BE2C (cell line): ENCODE measurements at regions not wholly inside any gene's neighbourhood (a gene's known extent, or its start where the extent isn't known, plus 50 kb on each side); places are given as distances from the start of the nearest gene placed in this dataset.

Experiments used
- DNase-seq: peaks from one replicate; pipeline ENCODE4 v3.0.0-alpha.2; 2020
- H3K27me3 ChIP-seq: fragments of 250-450 bp; sonication (Bioruptor Pico); 2 replicates; pipeline ENCODE4 v1.5.1; 2020; ENCODE audit warnings: mild to moderate bottlenecking
- H3K36me3 ChIP-seq: fragments of 250-450 bp; sonication (Bioruptor Pico); 2 replicates; pipeline ENCODE4 v1.5.1; 2020; ENCODE audit warnings: mild to moderate bottlenecking
- H3K4me1 ChIP-seq: fragments of 250-450 bp; sonication (Bioruptor Pico); 2 replicates; pipeline ENCODE4 v1.5.1; 2020
- H3K4me3 ChIP-seq: 2 replicates; pipeline ENCODE4 v1.5.1; 2011; ENCODE audit warnings: low read depth, low read length
- H3K9me3 ChIP-seq: fragments of 250-450 bp; sonication (Bioruptor Pico); 2 replicates; pipeline ENCODE4 v1.5.1; 2020
- TF ChIP-seq, protein P1 (sequence below): IDR thresholded peaks from 2 replicates; pipeline ENCODE4 v1.5.1; 2012; ENCODE audit warnings: mild to moderate bottlenecking, low read depth, low read length

DNA sequence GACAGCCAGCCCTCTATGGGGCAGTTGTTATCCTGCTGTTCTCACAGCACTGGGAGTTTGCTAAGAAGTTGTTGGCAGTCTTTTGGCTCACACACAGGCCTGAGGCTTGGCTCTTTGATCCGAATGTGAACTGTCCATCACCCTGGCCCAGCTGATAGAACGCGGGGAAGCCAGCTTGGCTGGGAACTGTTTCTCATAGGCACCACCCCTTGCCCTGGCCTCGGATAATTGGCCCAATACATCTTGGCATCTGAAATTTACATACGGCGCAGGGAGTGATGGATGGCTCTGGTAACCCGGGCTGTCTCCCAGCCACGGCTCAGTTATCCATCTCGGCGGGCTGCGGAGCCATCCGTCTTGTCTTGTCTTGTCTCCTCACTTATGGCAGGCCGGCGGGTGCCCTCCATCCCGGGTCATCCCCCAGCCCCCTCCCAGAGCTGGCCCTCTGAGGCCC lies 164.1 kb downstream of the PHETA1 start:
- H3K4me1 ChIP-seq: peaks cover 24% of the 10 kb centered on the region
- DNase-seq: no peak
- TF ChIP-seq, protein P1, sequence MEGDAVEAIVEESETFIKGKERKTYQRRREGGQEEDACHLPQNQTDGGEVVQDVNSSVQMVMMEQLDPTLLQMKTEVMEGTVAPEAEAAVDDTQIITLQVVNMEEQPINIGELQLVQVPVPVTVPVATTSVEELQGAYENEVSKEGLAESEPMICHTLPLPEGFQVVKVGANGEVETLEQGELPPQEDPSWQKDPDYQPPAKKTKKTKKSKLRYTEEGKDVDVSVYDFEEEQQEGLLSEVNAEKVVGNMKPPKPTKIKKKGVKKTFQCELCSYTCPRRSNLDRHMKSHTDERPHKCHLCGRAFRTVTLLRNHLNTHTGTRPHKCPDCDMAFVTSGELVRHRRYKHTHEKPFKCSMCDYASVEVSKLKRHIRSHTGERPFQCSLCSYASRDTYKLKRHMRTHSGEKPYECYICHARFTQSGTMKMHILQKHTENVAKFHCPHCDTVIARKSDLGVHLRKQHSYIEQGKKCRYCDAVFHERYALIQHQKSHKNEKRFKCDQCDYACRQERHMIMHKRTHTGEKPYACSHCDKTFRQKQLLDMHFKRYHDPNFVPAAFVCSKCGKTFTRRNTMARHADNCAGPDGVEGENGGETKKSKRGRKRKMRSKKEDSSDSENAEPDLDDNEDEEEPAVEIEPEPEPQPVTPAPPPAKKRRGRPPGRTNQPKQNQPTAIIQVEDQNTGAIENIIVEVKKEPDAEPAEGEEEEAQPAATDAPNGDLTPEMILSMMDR: no peak
- no peak overlapping the region for H3K4me3 ChIP-seq
- H3K27me3 ChIP-seq: no peaks in the 10 kb centered on the region
- no peaks in the 10 kb centered on the region for H3K36me3 ChIP-seq
- H3K9me3 ChIP-seq: no peaks in the 10 kb centered on the region

DNA sequence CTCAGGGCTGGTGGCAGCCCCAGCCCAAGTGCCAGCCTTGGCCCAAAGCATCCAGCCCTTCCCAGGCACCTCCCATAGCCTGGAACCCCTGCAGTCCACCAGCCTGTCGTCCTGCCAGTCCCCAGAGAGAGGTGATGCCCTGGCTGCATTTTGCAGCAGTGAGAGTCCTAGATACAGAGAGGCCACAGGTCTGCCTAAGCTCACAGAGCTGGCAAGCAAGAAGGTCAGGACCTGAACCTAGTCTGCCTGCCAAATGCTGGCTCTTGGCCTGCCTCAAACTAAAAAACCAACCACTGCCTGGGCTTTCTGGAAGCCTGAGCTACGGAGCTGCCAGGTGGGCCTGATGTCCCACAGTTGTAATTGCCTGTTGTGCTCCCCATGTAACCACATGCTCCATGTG lies 164.9 kb downstream of the PHETA1 start:
- no peak for DNase-seq
- H3K9me3 ChIP-seq: no peaks in the 10 kb centered on the region
- H3K27me3 ChIP-seq: no peaks in the 10 kb centered on the region
- H3K4me1 ChIP-seq: peaks cover 17% of the 10 kb centered on the region
- H3K36me3 ChIP-seq: no peaks in the 10 kb centered on the region
- TF ChIP-seq, protein P1: no peak
- no peak overlapping the region for H3K4me3 ChIP-seq

DNA sequence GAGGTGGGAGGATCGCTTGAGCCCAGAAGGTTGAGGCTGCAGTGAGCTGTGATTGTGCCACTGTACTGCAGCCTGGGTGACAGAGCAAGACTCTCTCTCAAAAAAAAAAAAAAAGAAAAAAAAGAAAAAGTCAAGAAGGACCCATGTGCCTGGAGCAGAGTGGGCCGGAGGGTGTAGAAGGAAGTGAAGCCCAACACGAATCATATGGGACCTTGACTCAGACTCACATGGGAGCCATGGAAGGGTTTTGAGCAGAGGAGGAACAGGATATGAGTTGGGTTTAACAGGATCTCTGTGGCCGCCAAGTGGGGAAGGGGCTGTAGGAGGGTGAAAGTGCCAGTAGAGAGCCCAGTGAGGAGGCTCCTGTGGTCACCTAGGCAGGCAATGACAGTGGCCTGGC lies 165.4 kb downstream of the PHETA1 start:
- H3K9me3 ChIP-seq: no peaks in the 10 kb centered on the region
- H3K36me3 ChIP-seq: no peaks in the 10 kb centered on the region
- TF ChIP-seq, protein P1: no peak
- no peak for DNase-seq
- H3K4me1 ChIP-seq: peaks cover 13% of the 10 kb centered on the region
- no peaks in the 10 kb centered on the region for H3K27me3 ChIP-seq
- H3K4me3 ChIP-seq: no peak overlapping the region

DNA sequence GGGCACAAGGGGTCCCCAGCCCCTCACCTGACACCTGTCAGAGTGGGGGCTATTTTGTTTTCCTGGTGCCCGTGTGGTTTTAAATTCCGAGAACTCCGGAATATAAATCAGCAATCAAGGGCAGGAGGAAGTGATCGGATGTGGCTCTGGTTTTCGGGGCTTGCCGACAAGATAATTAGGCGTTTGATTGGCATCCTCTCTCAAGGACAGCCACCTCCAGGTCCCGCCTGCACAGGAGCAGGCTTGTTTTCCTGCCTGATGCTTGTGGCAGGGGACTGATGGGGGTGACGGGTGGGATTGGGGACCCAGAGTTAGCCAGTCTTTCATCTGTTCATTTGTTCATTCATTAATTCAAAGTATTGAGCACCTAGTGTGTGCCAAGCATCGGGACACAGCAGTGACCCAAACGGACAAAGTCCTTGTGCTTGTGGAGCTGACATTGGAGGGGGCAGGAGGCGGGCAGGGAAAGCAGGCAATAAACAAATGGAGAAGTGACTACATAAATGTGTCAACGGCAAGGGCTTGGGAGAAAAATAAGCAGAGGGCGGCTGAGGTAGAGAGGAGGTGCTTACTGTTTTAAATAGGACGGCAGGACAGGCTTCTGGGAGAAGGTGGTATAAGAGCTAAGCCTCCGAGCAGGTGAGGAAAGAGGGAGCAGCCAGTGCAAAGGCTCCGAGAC lies 166.5 kb downstream of the PHETA1 start:
- Histone ChIP-seq H3K4me3 (no peak overlapping the region), H3K4me1 (peaks cover 11% of the 10 kb centered on the region), H3K36me3 (no peaks in the 10 kb centered on the region), H3K9me3 (no peaks in the 10 kb centered on the region), H3K27me3 (no peaks in the 10 kb centered on the region)
- no peak for DNase-seq
- TF ChIP-seq, protein P1: no peak

DNA sequence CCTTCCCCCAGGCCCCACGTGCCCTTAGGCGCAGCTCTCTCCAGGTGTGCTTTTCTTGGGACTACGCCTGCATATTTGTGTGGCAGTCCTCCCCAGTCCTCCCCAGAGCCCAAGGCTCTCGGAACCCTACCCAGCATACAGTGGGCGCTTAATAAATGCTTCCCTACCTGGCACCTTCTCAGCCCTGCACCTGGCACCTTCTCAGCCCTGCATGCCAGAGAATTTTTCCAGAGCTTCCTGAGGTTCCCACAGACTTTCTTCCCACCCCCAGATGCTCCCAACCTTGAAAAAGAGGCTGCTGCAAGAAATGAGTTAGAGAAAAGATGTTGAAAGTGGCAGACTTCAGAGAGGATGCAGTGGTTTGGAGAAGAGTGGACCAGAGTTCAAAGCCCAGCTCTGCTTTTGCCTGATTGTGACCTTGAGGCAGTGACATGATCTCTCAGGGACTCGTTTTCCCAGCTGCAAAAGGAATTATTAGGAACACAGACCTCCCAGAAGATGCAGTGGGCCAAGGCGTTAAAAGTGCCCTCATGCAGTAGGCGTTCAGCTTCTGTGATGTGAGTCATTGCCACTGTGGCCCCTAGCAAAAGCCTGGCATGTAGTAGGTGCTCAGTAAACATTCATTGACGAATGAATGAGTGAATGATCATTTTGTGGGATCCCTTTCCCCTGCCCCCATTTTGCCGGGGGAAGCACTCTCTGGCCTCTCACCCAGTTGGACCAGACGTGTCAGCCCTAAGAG lies 167.2 kb downstream of the PHETA1 start:
- H3K36me3 ChIP-seq: no peaks in the 10 kb centered on the region
- no peak for DNase-seq
- TF ChIP-seq, protein P1: no peak
- no peaks in the 10 kb centered on the region for H3K27me3 ChIP-seq
- H3K4me1 ChIP-seq: peaks cover 8% of the 10 kb centered on the region
- H3K9me3 ChIP-seq: no peaks in the 10 kb centered on the region
- no peak overlapping the region for H3K4me3 ChIP-seq

DNA sequence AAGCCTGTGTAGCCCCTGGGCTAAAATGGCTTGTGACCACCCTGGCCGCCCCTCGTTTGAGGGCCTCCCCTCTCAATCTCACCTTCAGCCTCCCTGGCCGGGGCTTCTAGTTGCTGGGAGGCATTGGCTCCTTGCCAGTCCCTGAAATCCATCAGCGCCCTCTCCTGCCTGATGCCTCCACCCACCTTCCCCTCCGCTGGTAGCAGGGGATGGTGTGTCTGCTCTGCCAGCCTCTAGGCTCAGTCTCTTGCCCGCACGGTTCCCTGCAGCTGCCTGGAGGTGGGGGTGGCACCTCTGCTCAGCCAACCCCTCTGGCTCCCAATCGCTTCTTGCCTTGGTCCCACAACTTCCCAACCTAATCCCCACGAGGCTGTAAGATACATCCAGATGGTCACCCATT lies 167.9 kb downstream of the PHETA1 start:
- Histone ChIP-seq H3K9me3 (no peaks in the 10 kb centered on the region), H3K4me1 (peaks cover 8% of the 10 kb centered on the region), H3K4me3 (no peak overlapping the region; the same call in 1 of the 2 replicates), H3K36me3 (no peaks in the 10 kb centered on the region), H3K27me3 (no peaks in the 10 kb centered on the region)
- TF ChIP-seq, protein P1: peak; percentile 39
- DNase-seq: peak; percentile 73
